ENCODE measurements at regions not wholly inside any gene's neighbourhood (a gene's known extent, or its start where the extent isn't known, plus 50 kb on each side); places are given as distances from the start of the nearest gene placed in this dataset.

DNA sequence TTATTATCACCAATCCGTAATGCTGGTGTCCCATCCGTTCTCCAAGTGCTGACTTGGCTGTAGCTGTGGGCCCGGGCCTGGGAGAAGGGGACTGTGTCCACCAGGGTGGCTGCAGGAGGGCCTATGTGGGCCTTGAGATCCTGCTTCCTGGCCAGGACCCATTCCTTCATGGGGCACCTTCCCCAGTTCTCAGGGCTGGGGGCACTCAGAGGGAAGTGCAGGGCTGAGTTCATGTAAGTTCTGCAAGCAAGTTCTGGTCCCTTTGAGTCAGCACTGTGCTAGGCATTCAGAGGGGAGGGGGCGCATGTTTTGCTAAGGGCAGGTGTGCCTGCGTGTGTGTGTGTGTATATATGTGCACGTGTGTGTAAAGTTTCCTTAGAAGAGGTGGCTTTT is 94.0 kb downstream of the GLI2 start:
- no peaks in the 10 kb centered on the region for H3K9me3 Mint-ChIP-seq (ENCODE audit: low read depth)
- TF ChIP-seq, protein P1, sequence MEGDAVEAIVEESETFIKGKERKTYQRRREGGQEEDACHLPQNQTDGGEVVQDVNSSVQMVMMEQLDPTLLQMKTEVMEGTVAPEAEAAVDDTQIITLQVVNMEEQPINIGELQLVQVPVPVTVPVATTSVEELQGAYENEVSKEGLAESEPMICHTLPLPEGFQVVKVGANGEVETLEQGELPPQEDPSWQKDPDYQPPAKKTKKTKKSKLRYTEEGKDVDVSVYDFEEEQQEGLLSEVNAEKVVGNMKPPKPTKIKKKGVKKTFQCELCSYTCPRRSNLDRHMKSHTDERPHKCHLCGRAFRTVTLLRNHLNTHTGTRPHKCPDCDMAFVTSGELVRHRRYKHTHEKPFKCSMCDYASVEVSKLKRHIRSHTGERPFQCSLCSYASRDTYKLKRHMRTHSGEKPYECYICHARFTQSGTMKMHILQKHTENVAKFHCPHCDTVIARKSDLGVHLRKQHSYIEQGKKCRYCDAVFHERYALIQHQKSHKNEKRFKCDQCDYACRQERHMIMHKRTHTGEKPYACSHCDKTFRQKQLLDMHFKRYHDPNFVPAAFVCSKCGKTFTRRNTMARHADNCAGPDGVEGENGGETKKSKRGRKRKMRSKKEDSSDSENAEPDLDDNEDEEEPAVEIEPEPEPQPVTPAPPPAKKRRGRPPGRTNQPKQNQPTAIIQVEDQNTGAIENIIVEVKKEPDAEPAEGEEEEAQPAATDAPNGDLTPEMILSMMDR (IDR thresholded peaks at IDR 0.05; ENCODE audit: unreplicated experiment): no peak
- no peak overlapping the region for H3K4me3 Mint-ChIP-seq (ENCODE audit: low read depth)
- no peak for DNase-seq (ENCODE audit: low spot score, unreplicated experiment)
- H3K27ac Mint-ChIP-seq: no peak overlapping the region
- peaks cover 51% of the 10 kb centered on the region for H3K27me3 Mint-ChIP-seq
- H3K4me1 Mint-ChIP-seq (ENCODE audit: low read depth): peaks cover 1% of the 10 kb centered on the region
- H3K36me3 Mint-ChIP-seq (ENCODE audit: insufficient read depth): no peaks in the 10 kb centered on the region

DNA sequence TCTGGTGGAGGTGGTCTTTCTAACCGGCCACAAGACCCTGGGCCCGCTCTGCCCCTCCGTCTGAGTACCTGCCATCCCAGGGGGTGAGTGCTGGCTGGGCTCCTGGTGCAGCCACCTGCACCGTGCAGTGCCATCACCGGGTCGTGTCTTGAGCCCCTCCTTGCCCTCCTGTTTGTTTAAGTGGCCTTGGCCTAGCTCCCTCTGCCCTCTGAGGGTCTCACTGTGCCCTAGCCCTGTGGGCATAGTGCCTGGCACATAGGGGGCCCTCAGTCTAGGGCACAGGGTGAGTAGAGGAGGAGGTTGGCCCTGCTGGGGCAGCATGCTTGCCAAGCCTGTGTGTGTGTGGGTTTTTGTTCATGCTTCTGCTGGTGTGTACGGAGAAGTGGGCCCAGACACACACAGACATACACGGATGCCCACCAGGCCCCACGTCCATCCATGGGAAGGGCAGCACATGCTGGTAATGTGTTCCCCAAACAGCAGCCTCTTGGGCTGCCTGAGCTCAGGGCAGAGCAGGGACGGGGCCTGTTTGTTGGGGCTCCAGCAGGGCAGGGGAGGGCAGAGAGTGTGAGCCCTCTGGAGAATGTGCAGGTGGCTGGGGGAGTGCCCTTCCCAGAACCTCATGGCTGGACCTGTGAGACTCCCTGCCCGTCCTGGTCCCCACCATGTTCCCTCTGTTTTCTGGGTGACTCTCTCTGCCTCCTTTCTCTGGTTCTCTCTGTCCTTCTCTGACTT is 94.6 kb downstream of the GLI2 start:
- Mint-ChIP-seq H3K4me1 (ENCODE audit: low read depth) (peaks cover 1% of the 10 kb centered on the region), H3K27ac (no peak overlapping the region), H3K4me3 (ENCODE audit: low read depth) (no peak overlapping the region), H3K9me3 (ENCODE audit: low read depth) (no peaks in the 10 kb centered on the region), H3K36me3 (ENCODE audit: insufficient read depth) (no peaks in the 10 kb centered on the region), H3K27me3 (peaks cover 56% of the 10 kb centered on the region)
- TF ChIP-seq, protein P1 (IDR thresholded peaks at IDR 0.05; ENCODE audit: unreplicated experiment): no peak
- DNase-seq (ENCODE audit: low spot score, unreplicated experiment): no peak

DNA sequence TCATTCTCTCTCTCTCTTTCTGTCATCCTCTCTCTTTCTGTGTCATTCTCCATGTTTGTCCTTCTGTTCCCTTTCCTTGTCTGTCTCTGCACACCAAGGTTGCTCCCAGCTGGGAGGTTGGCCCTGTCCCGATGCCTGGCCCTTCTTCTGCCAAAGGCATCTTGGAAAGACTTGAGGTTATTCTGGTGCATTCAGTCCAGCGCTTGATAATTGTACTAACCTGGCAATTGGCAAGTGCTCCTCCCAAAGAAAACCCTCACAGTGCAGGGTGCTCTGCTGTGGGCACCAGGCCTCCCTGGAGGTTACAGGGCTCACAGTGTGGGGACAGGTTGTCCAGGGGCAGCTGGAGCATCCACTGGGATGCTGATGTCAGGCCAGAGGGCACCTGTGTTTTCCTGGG is 95.4 kb downstream of the GLI2 start:
- Mint-ChIP-seq H3K4me1 (ENCODE audit: low read depth) (no peaks in the 10 kb centered on the region), H3K4me3 (ENCODE audit: low read depth) (no peak overlapping the region), H3K27ac (no peak overlapping the region), H3K9me3 (ENCODE audit: low read depth) (no peaks in the 10 kb centered on the region), H3K27me3 (peaks cover 57% of the 10 kb centered on the region), H3K36me3 (ENCODE audit: insufficient read depth) (no peaks in the 10 kb centered on the region)
- no peak for DNase-seq (ENCODE audit: low spot score, unreplicated experiment)
- TF ChIP-seq, protein P1 (IDR thresholded peaks at IDR 0.05; ENCODE audit: unreplicated experiment): no peak

DNA sequence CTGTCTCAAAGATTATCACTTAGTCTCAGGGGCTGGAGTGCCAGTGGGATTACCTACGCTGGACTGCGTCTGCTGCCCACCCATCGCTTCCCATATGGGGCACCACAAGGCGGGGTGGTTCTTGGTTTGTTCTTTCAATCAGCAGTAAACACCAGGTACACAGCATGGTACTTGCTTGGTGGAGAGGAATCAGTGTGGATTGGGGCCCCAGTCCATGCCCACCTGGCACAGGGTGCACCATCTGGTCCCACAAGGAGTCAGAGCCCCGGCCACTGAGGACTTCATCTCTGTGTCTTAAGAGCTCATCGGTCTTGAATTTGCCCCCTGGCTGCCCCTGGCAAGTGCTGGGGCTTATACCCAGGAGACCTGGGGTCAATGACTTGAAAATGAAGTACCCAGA is 96.2 kb downstream of the GLI2 start:
- no peak for DNase-seq (ENCODE audit: low spot score, unreplicated experiment)
- H3K9me3 Mint-ChIP-seq (ENCODE audit: low read depth): no peaks in the 10 kb centered on the region
- peaks cover 59% of the 10 kb centered on the region for H3K27me3 Mint-ChIP-seq
- no peaks in the 10 kb centered on the region for H3K36me3 Mint-ChIP-seq (ENCODE audit: insufficient read depth)
- no peak overlapping the region for H3K4me3 Mint-ChIP-seq (ENCODE audit: low read depth)
- TF ChIP-seq, protein P1 (IDR thresholded peaks at IDR 0.05; ENCODE audit: unreplicated experiment): no peak
- H3K4me1 Mint-ChIP-seq (ENCODE audit: low read depth): no peaks in the 10 kb centered on the region
- no peak overlapping the region for H3K27ac Mint-ChIP-seq

DNA sequence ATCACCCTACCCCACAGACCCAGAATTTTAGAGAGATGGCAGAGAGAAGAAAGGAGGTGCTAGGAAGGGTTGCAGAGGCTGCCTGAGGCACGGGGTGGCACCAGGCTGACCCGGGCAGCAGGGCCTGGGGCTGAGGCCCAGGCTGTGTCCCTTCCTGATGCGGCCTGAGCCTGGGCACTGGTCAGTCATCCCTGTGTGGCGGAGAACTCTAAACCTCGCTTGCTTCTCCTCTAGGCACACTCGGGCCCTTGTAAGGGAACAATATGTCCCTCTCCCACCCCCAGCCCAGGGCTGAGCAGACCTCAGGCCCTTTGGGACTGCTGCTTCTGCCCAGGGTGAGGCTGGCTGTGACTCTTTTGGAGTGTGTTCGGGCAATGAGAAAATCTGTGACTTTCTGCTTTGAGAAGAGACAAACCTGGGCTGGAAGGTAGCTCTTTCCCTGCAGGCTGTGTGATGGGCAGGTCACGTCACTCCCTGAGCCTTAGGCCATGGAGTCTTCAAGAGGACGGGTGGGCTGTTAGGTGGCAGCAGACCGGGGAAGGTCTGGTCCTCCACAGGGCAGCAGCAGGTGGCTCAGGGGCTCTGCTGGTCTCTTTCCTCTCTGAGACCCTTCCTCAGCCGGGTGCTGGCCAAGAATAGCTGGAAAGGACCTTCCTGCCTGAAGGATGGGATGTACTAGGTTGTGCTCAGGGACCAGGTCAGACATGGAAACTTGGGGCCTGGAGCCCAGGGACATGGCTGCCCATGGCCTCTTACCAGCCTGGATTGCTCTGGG is 96.8 kb downstream of the GLI2 start:
- Mint-ChIP-seq H3K4me3 (ENCODE audit: low read depth) (no peak overlapping the region), H3K27me3 (peaks cover 53% of the 10 kb centered on the region), H3K9me3 (ENCODE audit: low read depth) (no peaks in the 10 kb centered on the region), H3K4me1 (ENCODE audit: low read depth) (no peaks in the 10 kb centered on the region), H3K27ac (no peak overlapping the region), H3K36me3 (ENCODE audit: insufficient read depth) (no peaks in the 10 kb centered on the region)
- TF ChIP-seq, protein P1 (IDR thresholded peaks at IDR 0.05; ENCODE audit: unreplicated experiment): no peak
- DNase-seq (ENCODE audit: low spot score, unreplicated experiment): no peak
